ENCODE measurements at regions not wholly inside any gene's neighbourhood (a gene's known extent, or its start where the extent isn't known, plus 50 kb on each side); places are given as distances from the start of the nearest gene placed in this dataset.
"Not testable (repeated sequence)": the region's sequence is repeated elsewhere in the genome, so short reads cannot be mapped to it uniquely, and the experiment has no call there.

- DNase-seq (ENCODE audit: low read depth, low spot score): no peak
These were observed 948.7 kb downstream of the TSN start for GRCh38 chr2:122704109-122704563.

- DNase-seq (ENCODE audit: low read depth, low spot score): no peak
These were observed 950.3 kb downstream of the TSN start for GRCh38 chr2:122705746-122706145.

GRCh38 chr2:122706757-122707223, 951.3 kb downstream of the TSN start:
- no peak for DNase-seq (ENCODE audit: low read depth, low spot score)

GRCh38 chr2:122707224-122707824, 951.9 kb downstream of the TSN start:
- DNase-seq (ENCODE audit: low read depth, low spot score): no peak

- DNase-seq (ENCODE audit: low read depth, low spot score): no peak
These were observed 954.6 kb downstream of the TSN start for GRCh38 chr2:122710049-122710448.

DNA sequence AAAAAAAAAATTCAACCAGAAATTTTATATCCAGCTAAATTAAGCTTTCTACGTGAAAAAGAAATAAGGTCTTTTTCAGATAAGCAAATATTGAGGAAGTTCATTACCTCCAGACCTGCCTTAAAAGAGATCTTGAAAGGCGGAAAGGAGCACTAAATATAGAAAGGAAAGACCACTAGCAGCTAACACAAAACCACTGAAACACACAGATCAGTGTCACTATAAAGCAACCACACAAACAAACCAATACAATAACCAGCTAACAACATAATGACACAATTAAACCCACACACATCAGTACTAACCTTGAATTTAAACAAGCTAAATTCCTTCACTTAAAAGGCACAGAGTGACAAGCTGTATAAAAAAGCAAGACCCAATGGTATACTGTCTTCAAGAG, 958.3 kb downstream of the TSN start:
- DNase-seq (ENCODE audit: low read depth, low spot score): no peak

DNA sequence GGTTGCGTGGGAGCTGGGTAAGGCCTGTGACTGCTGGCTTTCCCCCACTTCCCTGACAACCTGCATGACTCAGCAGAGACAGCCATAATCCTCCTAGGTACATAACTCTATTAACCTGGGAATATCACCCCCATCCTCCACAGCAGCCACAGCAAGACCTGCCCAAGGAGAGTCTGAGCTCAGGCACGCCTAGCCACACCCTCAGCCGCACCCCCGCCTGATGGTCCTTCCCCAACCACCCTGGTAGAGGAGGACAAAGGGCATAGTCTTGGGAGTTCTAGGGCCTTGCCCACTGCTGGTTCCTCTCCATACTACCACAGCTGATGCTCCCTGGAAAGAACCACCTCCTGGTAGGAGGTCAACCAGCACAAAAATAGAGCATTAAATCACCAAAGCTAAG, 965.4 kb downstream of the TSN start:
- DNase-seq (ENCODE audit: low read depth, low spot score): not testable (repeated sequence)

GRCh38 chr2:122734766-122735424, 979.4 kb downstream of the TSN start:
- no peak for DNase-seq (ENCODE audit: low read depth, low spot score)

GRCh38 chr2:122736279-122736678, 980.8 kb downstream of the TSN start:
- no peak for DNase-seq (ENCODE audit: low read depth, low spot score)

DNA sequence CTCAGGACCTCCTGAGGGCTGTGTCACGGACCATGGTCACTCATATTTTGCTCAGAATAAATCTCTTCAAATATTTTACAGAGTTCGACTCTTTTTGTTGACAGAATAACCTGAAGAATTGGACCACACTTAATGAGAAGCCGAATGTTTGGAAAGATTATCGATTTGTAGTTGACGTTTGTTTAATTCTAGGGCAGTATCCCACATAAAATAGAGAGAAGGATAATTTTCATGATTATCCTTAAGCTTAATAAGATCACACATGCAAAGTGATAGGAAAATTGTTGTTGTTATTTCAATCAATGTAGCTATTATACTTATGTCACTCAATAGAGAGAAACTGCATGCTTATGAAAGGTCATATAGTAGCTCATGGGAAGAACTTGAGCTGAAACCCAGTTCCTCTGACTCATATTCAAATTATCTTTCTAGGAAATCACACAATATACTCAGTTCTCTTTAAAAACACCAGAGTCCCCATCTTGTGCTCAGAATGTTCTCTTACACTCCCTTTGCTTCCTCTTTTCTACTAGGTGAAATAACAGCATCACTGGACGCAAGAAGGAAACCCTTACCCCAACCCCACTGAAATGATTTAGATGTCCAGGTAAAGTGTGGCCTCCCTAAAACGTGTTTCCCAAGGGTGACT, 982.1 kb downstream of the TSN start:
- no peak for DNase-seq (ENCODE audit: low read depth, low spot score)

DNA sequence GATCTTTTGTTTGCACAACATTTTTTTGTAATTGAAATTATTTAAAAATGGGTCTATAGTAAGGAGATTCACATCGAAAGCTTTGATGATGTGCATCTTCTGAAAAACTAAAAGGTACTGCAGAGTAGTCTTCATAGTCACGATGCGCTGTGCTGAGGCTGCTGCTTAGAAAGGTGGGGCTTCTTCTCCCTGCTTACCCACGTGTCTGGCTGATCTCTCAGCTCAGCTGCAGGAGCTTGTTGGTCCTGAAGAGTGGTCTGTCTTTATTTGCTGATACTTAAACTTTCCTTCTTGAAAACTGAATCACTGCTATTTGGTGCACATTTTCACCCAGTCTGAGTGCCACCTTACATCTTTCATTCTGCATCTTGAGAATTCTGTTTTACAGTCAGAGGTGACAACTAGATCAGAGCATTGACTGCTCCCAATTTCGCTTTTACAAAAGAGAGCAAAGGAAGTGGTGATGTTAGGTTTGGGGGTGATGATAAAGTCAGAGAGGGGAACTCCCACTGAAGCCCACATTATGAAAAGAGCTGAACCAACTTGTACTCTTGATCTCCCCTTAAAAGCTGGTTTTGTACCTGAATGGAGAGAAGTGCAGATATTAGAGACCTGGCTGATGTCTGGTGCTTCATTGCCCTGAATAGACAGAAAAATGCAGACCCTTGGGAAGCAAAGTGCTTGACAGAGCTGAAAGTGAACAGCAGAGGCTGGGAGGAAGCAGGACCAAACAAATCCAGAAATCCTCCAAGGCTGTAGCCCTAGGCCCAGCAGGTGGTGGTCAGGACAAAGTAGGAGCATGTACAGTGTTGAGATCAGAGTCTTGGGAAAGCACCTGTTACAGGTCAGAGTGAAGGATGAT, 984.5 kb downstream of the TSN start:
- DNase-seq (ENCODE audit: low read depth, low spot score): no peak

DNA sequence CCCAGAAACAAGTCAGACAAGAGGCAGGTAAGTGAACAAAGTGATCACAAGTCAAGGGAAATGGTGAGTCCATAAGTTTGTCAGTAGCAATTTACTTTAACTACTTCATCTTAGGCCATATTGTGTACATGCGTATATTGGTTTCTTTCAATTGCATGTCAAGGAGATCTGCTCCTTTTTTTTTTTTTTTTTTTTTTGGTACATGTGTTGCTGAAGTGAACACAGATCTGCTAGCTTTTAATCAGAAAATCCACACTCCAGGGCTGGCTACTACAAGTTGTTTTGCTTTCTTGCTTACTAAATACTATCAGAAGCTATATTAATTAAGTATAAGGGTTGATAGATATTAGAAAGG, 985.1 kb downstream of the TSN start:
- DNase-seq (ENCODE audit: low read depth, low spot score): no peak

- no peak for DNase-seq (ENCODE audit: low read depth, low spot score)
These were observed 986.0 kb downstream of the TSN start for GRCh38 chr2:122741403-122741802.

GRCh38 chr2:122743021-122743675, 987.7 kb downstream of the TSN start:
- no peak for DNase-seq (ENCODE audit: low read depth, low spot score)

- no peak for DNase-seq (ENCODE audit: low read depth, low spot score)
These were observed 990.2 kb downstream of the TSN start for GRCh38 chr2:122745603-122746002.

DNA sequence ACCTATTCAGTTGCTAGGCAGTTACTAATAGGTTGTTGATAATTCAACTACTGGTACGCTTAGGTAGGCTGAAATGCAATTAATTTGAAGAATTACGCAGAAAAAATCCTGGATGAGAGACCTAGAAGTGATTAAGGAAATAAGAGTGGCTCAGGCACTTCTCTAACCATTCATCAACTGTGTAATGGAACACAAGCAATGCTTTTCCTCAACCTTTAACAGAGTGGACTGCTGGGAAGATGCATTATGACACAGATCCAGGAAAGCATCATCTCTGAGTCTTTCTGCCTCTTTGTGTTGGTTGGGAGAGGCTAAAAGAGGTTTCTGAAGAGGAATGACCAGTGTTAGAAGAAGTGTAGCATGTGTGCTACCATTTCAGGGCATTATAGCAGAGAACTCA, 992.2 kb downstream of the TSN start:
- DNase-seq (ENCODE audit: low read depth, low spot score): no peak

- peak; percentile 12 for DNase-seq (ENCODE audit: low read depth, low spot score)
These were observed 993.1 kb downstream of the TSN start for GRCh38 chr2:122748552-122749011.

DNA sequence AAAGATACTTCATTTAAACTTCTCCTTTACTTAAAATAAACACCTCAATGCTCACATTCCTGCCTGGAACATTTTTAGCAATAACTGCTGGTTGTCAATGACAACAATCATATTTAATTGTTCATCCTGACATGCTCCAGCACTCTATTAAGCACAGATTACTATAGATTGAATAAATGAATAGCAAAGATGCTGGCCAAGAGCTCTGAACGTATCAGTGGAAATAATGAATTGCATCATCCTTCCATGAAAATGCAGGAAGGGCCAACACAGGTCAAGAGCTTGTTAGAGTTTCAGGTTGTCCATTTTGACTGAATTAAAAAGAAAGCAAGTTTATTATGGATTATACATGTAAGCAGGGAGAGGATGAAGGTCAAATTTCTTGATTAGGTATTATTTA, 994.0 kb downstream of the TSN start:
- DNase-seq (ENCODE audit: low read depth, low spot score): no peak

- DNase-seq (ENCODE audit: low read depth, low spot score): no peak
These were observed 994.6 kb downstream of the TSN start for GRCh38 chr2:122750095-122750494.

- no peak for DNase-seq (ENCODE audit: low read depth, low spot score)
These were observed 995.4 kb downstream of the TSN start for GRCh38 chr2:122750808-122751207.

GRCh38 chr2:122753336-122753735, 997.9 kb downstream of the TSN start:
- no peak for DNase-seq (ENCODE audit: low read depth, low spot score)

Data from smooth muscle cell of the brain vasculature (primary cell).